ENCODE measurements at regions not wholly inside any gene's neighbourhood (a gene's known extent, or its start where the extent isn't known, plus 50 kb on each side); places are given as distances from the start of the nearest gene placed in this dataset.

GRCh38 chr5:124130816-124131215 is 615.6 kb downstream of the ZNF608 start (continued):
- TF ChIP-seq MBNL3 (CRISPR knock-in tag; conservative IDR thresholded peaks at IDR 0.05) = no peak
- no peak for TF ChIP-seq THRA (CRISPR knock-in tag; IDR thresholded peaks at IDR 0.05; ENCODE audit: borderline replicate concordance)
- TF ChIP-seq SNAPC5 (CRISPR knock-in tag; IDR thresholded peaks at IDR 0.05; ENCODE audit: borderline replicate concordance) = no peak
- TF ChIP-seq PATZ1 (CRISPR knock-in tag; IDR thresholded peaks at IDR 0.05) = no peak
- no peak for TF ChIP-seq HOXA3 (CRISPR knock-in tag; IDR thresholded peaks at IDR 0.05)

GRCh38 chr5:124128867-124129266 is 616.9 kb downstream of the CSNK1G3 start:
- CTCF ChIA-PET (ENCODE audit: low intra/inter-chr PET ratio, low total read pairs) = no interaction called here
- no peak for ATAC-seq
- FAIRE-seq = no peak
- TF ChIP-seq ZNF550 (CRISPR knock-in tag; IDR thresholded peaks at IDR 0.05; ENCODE audit: borderline replicate concordance) (no peak), ZNF468 (CRISPR knock-in tag; IDR thresholded peaks at IDR 0.05) (no peak), PAWR (CRISPR knock-in tag; IDR thresholded peaks at IDR 0.05; ENCODE audit: borderline replicate concordance) (no peak), FOXP4 (CRISPR knock-in tag; IDR thresholded peaks at IDR 0.05) (no peak), ZNF276 (CRISPR knock-in tag; IDR thresholded peaks at IDR 0.05; ENCODE audit: low read depth) (no peak), HNF1A (IDR thresholded peaks at IDR 0.05; ENCODE audit: low read depth) (no peak), HNF1A (CRISPR knock-in tag; IDR thresholded peaks at IDR 0.05; ENCODE audit: borderline replicate concordance) (no peak)

More at GRCh38 chr5:124128867-124129266, 616.9 kb downstream of the CSNK1G3 start:
- Histone ChIP-seq H3K36me3 (replicated peaks in 1 of 2; ENCODE audit: control insufficient read depth in 1 of 2, insufficient read depth in 2 of 2, low read length in 2 of 2) (no peaks in the 10 kb centered on the region), H3K4me2 (ENCODE audit: low read depth, low read length) (no peak overlapping the region), H3K4me3 (replicated peaks in 1 of 3; ENCODE audit: insufficient read depth in 1 of 3, low read depth in 2 of 3, low read length in 3 of 3) (no peak overlapping the region), H3K9me3 (ENCODE audit: low read length) (no peaks in the 10 kb centered on the region), H3K27ac (ENCODE audit: extremely low read length, insufficient read depth, low read length) (no peak overlapping the region), H3K4me1 (ENCODE audit: insufficient read depth, low read length) (no peaks in the 10 kb centered on the region), H3K27me3 (ENCODE audit: control insufficient read depth in 1 of 2, insufficient read depth in 2 of 2, low read length in 2 of 2) (no peaks in the 10 kb centered on the region), H3K9ac (ENCODE audit: insufficient read depth, low read depth, low read length) (no peak overlapping the region), H4K20me1 (ENCODE audit: insufficient read depth, low read length) (no peaks in the 10 kb centered on the region), H2AFZ (ENCODE audit: low read length) (no peak overlapping the region), H3K79me2 (ENCODE audit: insufficient read depth, low read length) (no peaks in the 10 kb centered on the region)
- in situ Hi-C loops (cut with HindIII; ENCODE audit: extremely low pct_ligation_motif_present, low pct_unique_long_range_greater_than_20kb) = no loop called here
- DNase-seq (ENCODE audit: low spot score) = no peak
- WGBS (ENCODE audit: low lambda C conversion rate) = 10% methylated on average over 2 of the region's 3 CpGs
- POLR2A ChIA-PET = no interaction called here
- BruUV-seq (replicated peaks) = no TSS peak
- intact Hi-C loops (cut with micrococcal nuclease; ENCODE audit: unreplicated experiment) = no loop called here
